NCI-H2107 (cell line): ENCODE measurements at regions not wholly inside any gene's neighbourhood (a gene's known extent, or its start where the extent isn't known, plus 50 kb on each side); places are given as distances from the start of the nearest gene placed in this dataset.
"Not testable (repeated sequence)": the region's sequence is repeated elsewhere in the genome, so short reads cannot be mapped to it uniquely, and the experiment has no call there.

Source experiments
- DNase-seq: peaks from one replicate; lab custom pipeline; 2025; lab: John Stamatoyannopoulos, UW

DNA sequence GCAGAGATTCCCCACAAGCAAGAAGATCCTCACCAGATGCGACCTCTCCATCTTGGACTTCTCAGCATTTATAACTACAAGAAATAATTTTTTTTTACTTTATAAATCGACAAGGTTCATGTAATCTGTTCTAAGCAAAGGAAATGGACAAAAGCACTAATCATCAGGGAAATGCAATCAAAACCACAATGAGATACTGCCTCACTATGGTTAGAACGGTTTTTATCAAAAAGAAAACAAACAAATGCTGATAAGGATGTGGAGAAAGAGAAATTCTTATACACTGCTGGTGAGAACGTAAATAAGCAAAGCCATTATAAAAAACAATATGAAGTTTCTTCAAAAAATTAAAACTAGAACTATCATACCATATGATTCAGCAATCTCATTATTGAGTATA lies 1382.6 kb downstream of the ARAP2 start:
- no peak for DNase-seq

GRCh38 chr4:34878961-34879360 lies 1365.4 kb downstream of the ARAP2 start:
- no peak for DNase-seq

DNA sequence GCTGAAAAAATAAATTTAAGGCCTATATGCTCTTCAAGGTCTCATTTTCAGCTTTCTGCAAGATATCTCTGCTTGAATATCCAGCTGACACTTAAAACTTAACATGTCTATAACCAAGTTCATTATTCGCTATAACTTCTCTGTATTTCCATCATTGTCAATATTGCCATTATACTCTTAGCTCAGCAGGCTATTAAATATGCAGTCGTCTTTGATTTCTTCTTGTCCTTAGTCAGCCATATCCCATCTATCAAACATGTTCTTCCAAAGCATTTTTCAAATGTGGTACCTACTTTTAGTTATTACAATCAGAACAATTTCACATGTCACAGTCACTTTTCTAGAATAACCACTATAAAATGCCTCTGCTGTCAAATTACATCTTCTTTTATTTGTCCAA lies 1364.1 kb downstream of the ARAP2 start:
- DNase-seq = no peak

- DNase-seq = no peak
Measured at GRCh38 chr4:34891892-34892291, 1352.4 kb downstream of the ARAP2 start.

- no peak for DNase-seq
Measured at GRCh38 chr4:34893382-34893781, 1350.9 kb downstream of the ARAP2 start.

- DNase-seq = no peak
Measured at GRCh38 chr4:34920032-34920431, 1324.3 kb downstream of the ARAP2 start.

DNA sequence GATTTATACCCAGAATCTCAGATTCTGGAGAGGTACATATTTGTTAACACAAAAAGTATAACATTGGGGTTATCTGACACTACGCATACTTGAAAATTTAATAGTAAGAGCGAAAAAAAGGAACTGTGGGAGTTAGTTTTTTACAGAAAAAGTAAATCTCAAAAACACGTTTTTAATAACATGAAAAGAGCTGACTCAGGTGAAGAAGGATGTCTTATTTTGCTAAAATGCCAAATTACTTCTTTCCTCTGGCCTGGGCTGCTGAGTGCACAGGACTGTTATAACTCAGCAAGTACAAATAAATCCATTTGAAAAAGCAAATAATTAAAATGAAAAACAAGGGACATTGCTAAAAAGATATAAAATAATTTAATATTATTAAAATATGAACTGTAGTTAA lies 1322.9 kb downstream of the ARAP2 start:
- DNase-seq = no peak

- no peak for DNase-seq
Measured at GRCh38 chr4:34922325-34922724, 1322.0 kb downstream of the ARAP2 start.

GRCh38 chr4:34932591-34932990 lies 1311.7 kb downstream of the ARAP2 start:
- DNase-seq = no peak

DNA sequence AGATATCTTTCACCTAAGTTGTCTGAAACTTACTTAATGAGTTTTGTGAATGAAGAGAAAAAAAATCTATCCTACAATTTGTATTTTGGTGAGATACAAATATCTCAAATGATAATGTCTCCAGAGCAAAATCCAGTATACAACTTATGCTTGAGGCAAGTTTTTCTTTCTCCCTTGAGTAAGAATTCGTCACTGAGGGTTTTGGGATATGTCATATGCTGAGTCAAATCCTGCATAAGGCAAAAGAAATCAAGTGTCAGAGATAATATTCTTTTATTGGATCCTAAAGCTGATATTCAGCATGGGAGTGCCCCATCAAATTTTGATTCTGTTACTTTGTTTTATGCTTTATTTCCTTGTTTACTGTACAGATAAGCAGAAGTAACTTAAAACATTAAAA lies 1308.6 kb downstream of the ARAP2 start:
- no peak for DNase-seq

GRCh38 chr4:34939073-34939472 lies 1305.2 kb downstream of the ARAP2 start:
- no peak for DNase-seq

GRCh38 chr4:34943741-34944386 lies 1300.5 kb downstream of the ARAP2 start:
- no peak for DNase-seq

DNA sequence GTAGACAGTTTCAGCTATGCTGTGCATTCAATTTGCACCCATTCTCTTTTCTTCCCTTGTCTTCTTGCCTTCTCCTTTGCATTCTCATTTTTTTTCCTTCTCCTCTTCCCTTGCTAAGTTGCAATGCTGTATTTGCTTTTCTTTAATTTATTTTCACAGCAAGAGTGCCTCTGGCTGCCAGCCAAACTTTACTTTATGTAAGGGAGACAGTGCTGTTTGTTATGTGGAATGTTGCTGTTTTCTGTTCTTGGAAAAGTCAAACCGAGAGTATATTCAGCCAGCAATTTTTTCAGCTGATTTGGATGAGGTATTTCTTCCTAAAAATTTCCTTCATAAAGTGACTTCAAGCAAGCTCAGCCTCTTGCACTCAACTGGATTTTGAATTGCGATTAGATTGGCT lies 1293.4 kb downstream of the ARAP2 start:
- DNase-seq = no peak

DNA sequence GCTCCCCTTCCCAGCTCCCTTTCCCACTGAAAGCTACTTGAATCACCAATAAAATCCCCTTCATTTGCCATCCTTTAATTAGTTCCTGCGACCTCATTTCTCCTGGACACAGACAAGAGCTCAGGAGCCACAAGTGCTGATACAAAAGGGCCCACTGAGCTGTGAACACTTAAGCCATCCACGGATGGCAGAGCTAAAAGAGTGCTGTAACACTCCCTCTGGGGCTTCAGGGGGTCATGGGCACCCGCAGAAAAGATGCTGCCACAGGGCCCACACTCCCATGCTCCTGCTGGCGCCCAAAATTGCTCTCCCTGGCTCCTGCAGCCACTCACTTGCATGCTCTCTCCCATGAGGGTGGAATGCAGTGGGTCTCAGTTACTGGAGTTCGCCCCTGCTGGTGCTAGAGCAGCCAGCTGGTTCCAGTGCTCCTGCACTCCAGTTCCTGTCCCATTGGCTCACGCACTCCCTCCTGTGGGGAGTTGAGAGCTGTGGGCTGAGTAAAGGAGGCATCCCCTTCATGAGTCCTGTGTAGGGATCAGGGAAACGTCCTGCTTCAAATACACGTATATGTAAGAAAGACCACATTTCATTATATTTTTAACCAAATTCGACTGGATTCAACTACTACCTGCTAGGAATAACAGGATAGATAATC lies 1291.0 kb downstream of the ARAP2 start:
- DNase-seq = no peak

- DNase-seq = no peak
Measured at GRCh38 chr4:34964613-34965012, 1279.7 kb downstream of the ARAP2 start.

- DNase-seq = no peak
Measured at GRCh38 chr4:34972189-34972588, 1272.1 kb downstream of the ARAP2 start.

GRCh38 chr4:34973650-34974312 lies 1270.5 kb downstream of the ARAP2 start:
- no peak for DNase-seq

- no peak for DNase-seq
Measured at GRCh38 chr4:34974313-34974680, 1270.0 kb downstream of the ARAP2 start.

GRCh38 chr4:35021222-35021621 lies 1223.1 kb downstream of the ARAP2 start:
- DNase-seq = not testable (repeated sequence)

- DNase-seq = no peak
Measured at GRCh38 chr4:35025152-35025834, 1219.0 kb downstream of the ARAP2 start.

GRCh38 chr4:35038079-35038805 lies 1206.1 kb downstream of the ARAP2 start:
- no peak for DNase-seq

DNA sequence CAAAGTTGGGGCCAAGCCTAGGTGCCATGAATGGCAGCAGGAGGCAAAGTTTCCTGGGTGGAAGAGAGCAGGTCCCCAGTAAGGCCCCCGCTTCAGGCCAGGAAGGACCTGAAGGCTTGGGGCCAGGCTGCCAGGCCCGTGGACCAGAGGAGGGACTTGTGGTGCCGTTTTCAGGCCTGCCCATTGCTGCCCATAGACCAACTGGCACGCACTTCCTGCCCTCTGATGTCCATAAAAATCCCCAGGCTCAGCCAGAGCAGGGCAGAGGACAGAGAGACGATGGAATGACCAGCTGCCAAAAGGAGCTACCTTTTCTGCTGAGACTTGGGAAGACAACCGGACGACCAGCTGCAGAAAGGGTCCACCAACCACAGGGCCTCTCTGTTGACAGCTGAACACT lies 1205.5 kb downstream of the ARAP2 start:
- DNase-seq = no peak
